Peyer's patch (tissue), 4 donors: ENCODE measurements at regions not wholly inside any gene's neighbourhood (a gene's known extent, or its start where the extent isn't known, plus 50 kb on each side); places are given as distances from the start of the nearest gene placed in this dataset.

ENCODE experiments used
- CTCF ChIP-seq, 6 experiments: fragments of 450-650 bp in 4 of 6; fragments of 200-600 bp in 2 of 6; sonication (generic) in 1 of 6; IDR thresholded peaks; one replicate each; pipeline ENCODE4 v1.5.1; 2017 to 2019; ENCODE audit warnings: antibody characterized with exemption in 6 of 6, mild to moderate bottlenecking in 3 of 6, moderate library complexity in 1 of 6
- POLR2A ChIP-seq, 2 donors: fragments of 450-650 bp; IDR thresholded peaks; one replicate each; pipeline ENCODE4 v1.5.1; 2017; ENCODE audit warnings: antibody characterized with exemption in 2 of 2, mild to moderate bottlenecking in 2 of 2, moderate library complexity in 2 of 2

- no peak for TF ChIP-seq POLR2A (IDR thresholded peaks at IDR 0.05)
- no peak for TF ChIP-seq CTCF (IDR thresholded peaks at IDR 0.05)
Observed at GRCh38 chr13:50682002-50682401, 161.5 kb downstream of the DLEU7 start.
